MG63 (cell line): ENCODE measurements at regions not wholly inside any gene's neighbourhood (a gene's known extent, or its start where the extent isn't known, plus 50 kb on each side); places are given as distances from the start of the nearest gene placed in this dataset.

Experiments used
- DNase-seq: peaks from one replicate; pipeline ENCODE4 v3.0.0-alpha.2; 2020
- H3K27me3 ChIP-seq: fragments of 250-450 bp; sonication (Bioruptor Pico); 2 replicates; pipeline ENCODE4 v1.5.1; 2020; ENCODE audit warnings: mild to moderate bottlenecking, moderate library complexity
- H3K36me3 ChIP-seq: fragments of 250-450 bp; sonication (Bioruptor Pico); 2 replicates; pipeline ENCODE4 v1.5.1; 2020; ENCODE audit warnings: mild to moderate bottlenecking, moderate library complexity
- H3K4me3 ChIP-seq: fragments of 250-450 bp; sonication (Bioruptor Pico); 2 replicates; pipeline ENCODE4 v1.5.1; 2020; ENCODE audit warnings: mild to moderate bottlenecking, moderate library complexity
- H3K9me3 ChIP-seq: fragments of 250-450 bp; sonication (Bioruptor Pico); 2 replicates; pipeline ENCODE4 v1.5.1; 2020; ENCODE audit warnings: mild to moderate bottlenecking, moderate library complexity

- Histone ChIP-seq H3K4me3 (no peak overlapping the region), H3K27me3 (no peaks in the 10 kb centered on the region), H3K36me3 (peaks cover 2% of the 10 kb centered on the region; the same call in 1 of the 2 replicates), H3K9me3 (peaks cover 14% of the 10 kb centered on the region)
- DNase-seq, result no peak
Observed at GRCh38 chr2:38215993-38216392, 140.0 kb upstream of the CYP1B1 start.

DNA sequence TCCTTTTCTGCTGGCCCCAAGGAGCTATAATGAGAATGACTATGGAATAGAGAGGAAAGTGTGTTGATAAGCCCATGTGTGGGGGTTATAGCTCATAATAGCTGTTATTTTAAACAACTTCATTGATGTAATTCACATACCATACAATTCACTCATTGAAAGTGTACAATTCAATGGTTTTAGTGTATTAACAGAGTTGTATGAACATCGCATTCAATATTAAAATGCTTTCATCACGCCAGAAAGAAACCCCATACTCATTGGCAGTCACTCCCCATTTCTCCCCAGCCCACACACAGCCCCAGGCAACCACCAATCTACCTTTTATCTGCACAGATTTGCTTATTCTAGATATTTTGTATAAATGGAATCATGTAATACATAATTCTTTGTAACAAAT, 139.6 kb upstream of the CYP1B1 start:
- no peak overlapping the region for H3K4me3 ChIP-seq
- no peaks in the 10 kb centered on the region for H3K27me3 ChIP-seq
- H3K9me3 ChIP-seq, result peaks cover 14% of the 10 kb centered on the region
- H3K36me3 ChIP-seq, result peaks cover 2% of the 10 kb centered on the region; the same call in 1 of the 2 replicates
- DNase-seq, result no peak

- H3K9me3 ChIP-seq, result peaks cover 10% of the 10 kb centered on the region
- no peaks in the 10 kb centered on the region for H3K36me3 ChIP-seq
- no peaks in the 10 kb centered on the region for H3K27me3 ChIP-seq
- DNase-seq, result no peak
- H3K4me3 ChIP-seq, result no peak overlapping the region
Observed at GRCh38 chr2:38214209-38214717, 138.3 kb upstream of the CYP1B1 start.

DNA sequence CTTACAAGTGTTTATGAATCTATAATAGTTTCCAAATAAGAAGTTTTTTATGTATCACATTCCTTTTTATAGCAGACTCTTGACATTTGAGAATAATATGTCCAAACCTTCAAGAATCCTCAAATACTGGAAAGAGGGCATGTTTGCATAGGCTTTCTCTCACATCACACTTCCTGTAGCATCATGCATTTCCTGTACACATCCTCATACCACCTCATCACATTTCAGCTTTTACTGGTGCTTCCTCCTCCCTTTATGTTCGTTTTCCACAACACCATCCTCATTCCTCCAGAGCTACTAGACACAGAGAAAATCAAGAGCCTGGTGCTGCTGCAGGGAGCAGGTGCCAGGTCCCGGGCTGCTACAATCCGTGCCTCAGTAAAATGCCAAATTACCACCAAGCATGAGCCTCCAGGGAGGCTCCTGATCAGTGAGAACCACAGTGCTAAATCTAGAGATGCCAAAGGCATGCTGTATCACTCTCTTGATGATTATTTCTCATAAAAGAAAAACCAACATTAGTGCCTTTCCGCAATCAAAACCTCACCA, 137.7 kb upstream of the CYP1B1 start:
- Histone ChIP-seq H3K9me3 (peaks cover 10% of the 10 kb centered on the region), H3K36me3 (no peaks in the 10 kb centered on the region), H3K27me3 (no peaks in the 10 kb centered on the region), H3K4me3 (no peak overlapping the region)
- no peak for DNase-seq

DNA sequence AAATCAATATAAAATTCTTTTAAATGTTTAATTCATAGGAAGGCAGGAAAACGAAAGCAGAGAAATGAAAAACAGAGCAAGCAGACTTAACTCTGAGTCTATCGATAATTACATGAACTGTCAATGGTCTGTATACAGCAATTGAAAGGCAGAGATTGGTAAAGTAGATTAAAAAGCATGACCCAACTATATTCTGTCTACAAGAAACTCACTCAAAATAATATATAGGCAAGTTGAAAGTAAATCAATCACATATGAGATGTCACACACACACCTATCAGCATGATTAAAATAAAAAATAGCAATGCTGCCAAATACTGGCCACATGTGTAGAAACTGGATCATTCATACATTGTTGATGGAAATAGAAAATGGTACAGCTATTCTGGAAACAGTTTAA, 136.4 kb upstream of the CYP1B1 start:
- peaks cover 10% of the 10 kb centered on the region for H3K9me3 ChIP-seq
- no peak for DNase-seq
- no peak overlapping the region for H3K4me3 ChIP-seq
- no peaks in the 10 kb centered on the region for H3K36me3 ChIP-seq
- no peaks in the 10 kb centered on the region for H3K27me3 ChIP-seq

GRCh38 chr2:38207168-38207567, 131.2 kb upstream of the CYP1B1 start:
- H3K27me3 ChIP-seq, result no peaks in the 10 kb centered on the region
- no peak overlapping the region for H3K4me3 ChIP-seq
- no peak for DNase-seq
- peaks cover 7% of the 10 kb centered on the region for H3K9me3 ChIP-seq
- H3K36me3 ChIP-seq, result peaks cover 3% of the 10 kb centered on the region; the same call in 1 of the 2 replicates

- peak; percentile 60 for DNase-seq
- peaks cover 4% of the 10 kb centered on the region; the same call in 1 of the 2 replicates for H3K9me3 ChIP-seq
- H3K4me3 ChIP-seq, result no peak overlapping the region
- no peaks in the 10 kb centered on the region for H3K27me3 ChIP-seq
- peaks cover 3% of the 10 kb centered on the region; the same call in 1 of the 2 replicates for H3K36me3 ChIP-seq
Observed at GRCh38 chr2:38203446-38203810, 127.5 kb upstream of the CYP1B1 start.

GRCh38 chr2:38202713-38203445, 126.9 kb upstream of the CYP1B1 start:
- Histone ChIP-seq H3K9me3 (peaks cover 4% of the 10 kb centered on the region; the same call in 1 of the 2 replicates), H3K27me3 (no peaks in the 10 kb centered on the region), H3K4me3 (no peak overlapping the region), H3K36me3 (peaks cover 3% of the 10 kb centered on the region; the same call in 1 of the 2 replicates)
- DNase-seq, result no peak

DNA sequence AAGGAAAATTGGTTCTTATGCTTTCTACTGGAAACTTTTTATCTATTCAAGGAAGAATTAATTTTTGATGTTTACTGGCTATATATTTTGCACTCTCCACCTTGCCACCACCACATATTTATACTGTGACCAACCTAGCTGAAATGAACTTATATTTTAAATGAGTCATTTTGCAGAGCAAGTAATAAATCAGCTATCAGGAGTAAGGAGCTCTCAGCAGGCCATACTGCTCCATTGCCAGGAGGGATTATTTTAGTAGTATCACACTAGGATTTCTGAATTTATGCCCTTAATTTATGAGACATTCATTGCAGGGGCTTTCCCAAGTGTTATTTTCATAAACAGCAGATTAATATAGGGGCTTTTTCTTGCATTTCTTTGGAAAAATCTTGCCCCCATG, 125.8 kb upstream of the CYP1B1 start:
- no peaks in the 10 kb centered on the region for H3K27me3 ChIP-seq
- peak; percentile 37 for DNase-seq
- H3K36me3 ChIP-seq, result peaks cover 3% of the 10 kb centered on the region; the same call in 1 of the 2 replicates
- H3K9me3 ChIP-seq, result peaks cover 4% of the 10 kb centered on the region; the same call in 1 of the 2 replicates
- no peak overlapping the region for H3K4me3 ChIP-seq

DNA sequence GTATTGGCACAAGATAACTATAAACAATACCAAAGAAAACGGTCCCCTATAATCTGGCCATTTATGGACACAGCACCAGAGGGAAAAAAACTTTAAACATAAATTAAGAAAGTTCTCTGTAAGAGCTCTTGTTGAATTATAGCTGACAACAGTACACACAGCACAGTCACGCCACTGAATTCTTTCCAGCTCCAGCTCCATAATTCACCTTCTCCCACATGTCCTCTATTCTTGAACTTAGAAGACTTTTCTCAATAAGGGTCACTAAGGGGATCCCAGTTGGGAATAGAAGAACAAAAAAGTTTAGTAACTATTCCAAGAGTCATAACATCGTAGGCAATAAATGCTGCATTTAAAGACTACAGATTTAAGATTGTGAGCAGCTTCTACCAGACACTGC, 124.6 kb upstream of the CYP1B1 start:
- no peaks in the 10 kb centered on the region for H3K36me3 ChIP-seq
- H3K27me3 ChIP-seq, result no peaks in the 10 kb centered on the region
- DNase-seq, result no peak
- H3K4me3 ChIP-seq, result no peak overlapping the region
- peaks cover 3% of the 10 kb centered on the region; the same call in 1 of the 2 replicates for H3K9me3 ChIP-seq

DNA sequence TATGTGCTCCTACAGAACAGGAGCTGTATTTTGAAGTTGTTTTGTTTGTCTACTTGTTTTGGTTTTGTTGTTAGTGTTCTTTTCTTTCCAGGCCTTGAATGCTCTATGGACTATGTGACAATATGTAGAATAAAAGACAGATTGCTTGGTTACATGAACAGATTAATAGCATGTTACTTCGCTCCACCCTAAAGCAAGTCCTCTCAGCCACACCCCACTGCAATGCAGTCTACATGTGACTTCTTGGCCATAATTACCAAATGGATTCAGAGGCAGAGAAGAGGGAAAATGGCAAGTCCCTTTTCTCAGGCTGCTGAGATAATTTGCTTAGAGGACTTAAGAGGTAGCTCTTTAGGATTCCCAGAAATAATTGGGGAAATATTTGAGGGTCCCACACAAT, 123.2 kb upstream of the CYP1B1 start:
- no peaks in the 10 kb centered on the region for H3K27me3 ChIP-seq
- no peak overlapping the region for H3K4me3 ChIP-seq
- no peaks in the 10 kb centered on the region for H3K36me3 ChIP-seq
- DNase-seq, result no peak
- no peaks in the 10 kb centered on the region for H3K9me3 ChIP-seq

- no peak overlapping the region for H3K4me3 ChIP-seq
- DNase-seq, result no peak
- no peaks in the 10 kb centered on the region for H3K36me3 ChIP-seq
- no peaks in the 10 kb centered on the region for H3K9me3 ChIP-seq
- no peaks in the 10 kb centered on the region for H3K27me3 ChIP-seq
Observed at GRCh38 chr2:38194751-38195150, 118.8 kb upstream of the CYP1B1 start.

DNA sequence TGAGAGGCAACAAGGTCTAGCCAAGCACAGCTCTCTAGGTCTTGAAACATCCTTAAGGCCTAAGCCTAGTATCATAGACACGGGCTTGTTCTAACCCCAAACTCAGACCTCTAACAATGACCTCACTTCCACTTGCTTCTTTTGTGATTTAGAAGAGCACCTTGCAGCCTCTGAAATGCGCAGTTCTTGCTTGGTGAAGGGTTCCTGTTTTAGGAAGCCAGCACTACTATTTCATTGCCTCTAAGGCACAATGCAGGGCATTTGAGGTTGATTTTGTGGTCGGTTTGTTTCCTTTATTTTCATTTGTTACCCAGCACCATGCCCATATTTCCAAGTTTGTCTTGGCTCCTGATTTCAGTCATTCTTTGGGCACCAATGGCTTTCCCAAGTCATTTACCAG, 117.0 kb upstream of the CYP1B1 start:
- H3K4me3 ChIP-seq, result no peak overlapping the region
- no peaks in the 10 kb centered on the region for H3K27me3 ChIP-seq
- DNase-seq, result no peak
- H3K9me3 ChIP-seq, result no peaks in the 10 kb centered on the region
- no peaks in the 10 kb centered on the region for H3K36me3 ChIP-seq

- H3K27me3 ChIP-seq, result no peaks in the 10 kb centered on the region
- H3K36me3 ChIP-seq, result no peaks in the 10 kb centered on the region
- no peak for DNase-seq
- H3K9me3 ChIP-seq, result no peaks in the 10 kb centered on the region
- H3K4me3 ChIP-seq, result no peak overlapping the region
Observed at GRCh38 chr2:38192046-38192445, 116.1 kb upstream of the CYP1B1 start.

GRCh38 chr2:38191516-38191915, 115.6 kb upstream of the CYP1B1 start:
- Histone ChIP-seq H3K27me3 (no peaks in the 10 kb centered on the region), H3K36me3 (no peaks in the 10 kb centered on the region), H3K9me3 (no peaks in the 10 kb centered on the region), H3K4me3 (no peak overlapping the region)
- peak; percentile 31 for DNase-seq

- H3K4me3 ChIP-seq, result no peak overlapping the region
Observed at GRCh38 chr2:38190542-38191218, 114.7 kb upstream of the CYP1B1 start.

GRCh38 chr2:38187541-38188011, 111.6 kb upstream of the CYP1B1 start:
- H3K4me3 ChIP-seq, result no peak overlapping the region
- peak; percentile 84 for DNase-seq
- no peaks in the 10 kb centered on the region for H3K9me3 ChIP-seq
- no peaks in the 10 kb centered on the region for H3K36me3 ChIP-seq
- H3K27me3 ChIP-seq, result no peaks in the 10 kb centered on the region

More at GRCh38 chr2:38190542-38191218, 114.7 kb upstream of the CYP1B1 start:
- no peaks in the 10 kb centered on the region for H3K9me3 ChIP-seq
- no peaks in the 10 kb centered on the region for H3K27me3 ChIP-seq
- DNase-seq, result no peak
- H3K36me3 ChIP-seq, result no peaks in the 10 kb centered on the region
